ENCODE measurements at regions not wholly inside any gene's neighbourhood (a gene's known extent, or its start where the extent isn't known, plus 50 kb on each side); places are given as distances from the start of the nearest gene placed in this dataset.

GRCh38 chr4:176611381-176611780 is 181.3 kb downstream of the VEGFC start:
- H3K9me3 Mint-ChIP-seq (ENCODE audit: low read depth): no peaks in the 10 kb centered on the region
- H3K36me3 Mint-ChIP-seq (ENCODE audit: insufficient read depth): no peaks in the 10 kb centered on the region
- TF ChIP-seq CTCF (IDR thresholded peaks at IDR 0.05; ENCODE audit: unreplicated experiment): no peak
- H3K4me1 Mint-ChIP-seq (ENCODE audit: low read depth): no peaks in the 10 kb centered on the region
- no peak overlapping the region for H3K4me3 Mint-ChIP-seq (ENCODE audit: low read depth)
- no peak overlapping the region for H3K27ac Mint-ChIP-seq
- DNase-seq (ENCODE audit: low spot score, unreplicated experiment): no peak
- no peaks in the 10 kb centered on the region for H3K27me3 Mint-ChIP-seq

- TF ChIP-seq CTCF (IDR thresholded peaks at IDR 0.05; ENCODE audit: unreplicated experiment): no peak
- no peak overlapping the region for H3K4me3 Mint-ChIP-seq (ENCODE audit: low read depth)
- H3K27me3 Mint-ChIP-seq: no peaks in the 10 kb centered on the region
- no peaks in the 10 kb centered on the region for H3K36me3 Mint-ChIP-seq (ENCODE audit: insufficient read depth)
- H3K9me3 Mint-ChIP-seq (ENCODE audit: low read depth): no peaks in the 10 kb centered on the region
- H3K27ac Mint-ChIP-seq: no peak overlapping the region
- DNase-seq (ENCODE audit: low spot score, unreplicated experiment): no peak
- H3K4me1 Mint-ChIP-seq (ENCODE audit: low read depth): no peaks in the 10 kb centered on the region
Measured at GRCh38 chr4:176611951-176612350, 180.8 kb downstream of the VEGFC start.

- DNase-seq (ENCODE audit: low spot score, unreplicated experiment): no peak
- peaks cover 1% of the 10 kb centered on the region for H3K4me1 Mint-ChIP-seq (ENCODE audit: low read depth)
- TF ChIP-seq CTCF (IDR thresholded peaks at IDR 0.05; ENCODE audit: unreplicated experiment): no peak
- H3K4me3 Mint-ChIP-seq (ENCODE audit: low read depth): no peak overlapping the region
- no peaks in the 10 kb centered on the region for H3K27me3 Mint-ChIP-seq
- no peaks in the 10 kb centered on the region for H3K36me3 Mint-ChIP-seq (ENCODE audit: insufficient read depth)
- H3K9me3 Mint-ChIP-seq (ENCODE audit: low read depth): no peaks in the 10 kb centered on the region
- no peak overlapping the region for H3K27ac Mint-ChIP-seq
Measured at GRCh38 chr4:176614793-176615192, 177.9 kb downstream of the VEGFC start.

GRCh38 chr4:176616151-176616550 is 176.6 kb downstream of the VEGFC start:
- no peaks in the 10 kb centered on the region for H3K9me3 Mint-ChIP-seq (ENCODE audit: low read depth)
- no peak for DNase-seq (ENCODE audit: low spot score, unreplicated experiment)
- TF ChIP-seq CTCF (IDR thresholded peaks at IDR 0.05; ENCODE audit: unreplicated experiment): no peak
- no peaks in the 10 kb centered on the region for H3K27me3 Mint-ChIP-seq
- H3K27ac Mint-ChIP-seq: no peak overlapping the region
- H3K4me1 Mint-ChIP-seq (ENCODE audit: low read depth): peaks cover 1% of the 10 kb centered on the region
- H3K4me3 Mint-ChIP-seq (ENCODE audit: low read depth): no peak overlapping the region
- no peaks in the 10 kb centered on the region for H3K36me3 Mint-ChIP-seq (ENCODE audit: insufficient read depth)

- no peaks in the 10 kb centered on the region for H3K27me3 Mint-ChIP-seq
- H3K4me3 Mint-ChIP-seq (ENCODE audit: low read depth): no peak overlapping the region
- H3K27ac Mint-ChIP-seq: no peak overlapping the region
- DNase-seq (ENCODE audit: low spot score, unreplicated experiment): no peak
- H3K4me1 Mint-ChIP-seq (ENCODE audit: low read depth): peaks cover 1% of the 10 kb centered on the region
- H3K36me3 Mint-ChIP-seq (ENCODE audit: insufficient read depth): no peaks in the 10 kb centered on the region
- TF ChIP-seq CTCF (IDR thresholded peaks at IDR 0.05; ENCODE audit: unreplicated experiment): no peak
- H3K9me3 Mint-ChIP-seq (ENCODE audit: low read depth): no peaks in the 10 kb centered on the region
Measured at GRCh38 chr4:176618138-176618537, 174.6 kb downstream of the VEGFC start.

Data from progenitor cell of endocrine pancreas (in vitro differentiated cells).